Vagina (tissue), 2 donors: ENCODE measurements at regions not wholly inside any gene's neighbourhood (a gene's known extent, or its start where the extent isn't known, plus 50 kb on each side); places are given as distances from the start of the nearest gene placed in this dataset.
"Not testable (repeated sequence)": the region's sequence is repeated elsewhere in the genome, so short reads cannot be mapped to it uniquely, and the experiment has no call there.

Source experiments
- DNase-seq, 2 donors: peaks; one replicate each; pipeline ENCODE4 v3.0.0-alpha.2; 2017; ENCODE audit errors: extremely low spot score in 2 of 2
- H3K27ac ChIP-seq: fragments of 200-600 bp; sonication (generic); one replicate; pipeline ENCODE4 v1.5.1; 2019
- H3K27me3 ChIP-seq: fragments of 200-600 bp; sonication (generic); one replicate; pipeline ENCODE4 v1.5.1; 2019
- H3K36me3 ChIP-seq, 2 donors: fragments of 200-600 bp; sonication (generic); one replicate each; pipeline ENCODE4 v1.5.1; 2017 to 2019
- H3K4me1 ChIP-seq: fragments of 200-600 bp; sonication (generic); one replicate; pipeline ENCODE4 v1.5.1; 2019
- H3K4me3 ChIP-seq, 2 donors: fragments of 200-600 bp; sonication (generic); 1 replicate in 1 of 2; 2 replicates in 1 of 2; pipeline ENCODE4 v1.5.1; 2016 to 2019
- H3K9me3 ChIP-seq: fragments of 200-600 bp; sonication (generic); one replicate; pipeline ENCODE4 v1.5.1; 2019
- CTCF ChIP-seq, 3 experiments: fragments of 450-650 bp in 2 of 3; fragments of 200-600 bp in 1 of 3; sonication (generic) in 1 of 3; IDR thresholded peaks; one replicate each; pipeline ENCODE4 v1.5.1; 2017 to 2019; ENCODE audit warnings: antibody characterized with exemption in 3 of 3, mild to moderate bottlenecking in 2 of 3, moderate library complexity in 2 of 3
- POLR2A ChIP-seq, 2 donors: fragments of 450-650 bp; IDR thresholded peaks; one replicate each; pipeline ENCODE4 v1.6.1; 2017; ENCODE audit warnings: antibody characterized with exemption in 2 of 2, mild to moderate bottlenecking in 2 of 2, moderate library complexity in 2 of 2
- POLR2AphosphoS5 ChIP-seq, 2 donors: sonication (generic); formaldehyde crosslinking; IDR thresholded peaks; one replicate each; pipeline ENCODE4 v1.9.0; 2017; ENCODE audit warnings: antibody characterized with exemption in 2 of 2, mild to moderate bottlenecking in 2 of 2, low read depth in 1 of 2; ENCODE audit not compliant: insufficient read depth in 1 of 2
- intact Hi-C: fragments of 100-400 bp; cut with DNase I; formaldehyde crosslinking; loops from one replicate; pipeline ENCODE4 v1.15.1; 2023

GRCh38 chr9:97124256-97124655, 85.3 kb upstream of the CTSV start:
- intact Hi-C loops, result no loop called here
- H3K4me3 ChIP-seq, result no peak overlapping the region
- H3K36me3 ChIP-seq, result no peaks in the 10 kb centered on the region
- TF ChIP-seq CTCF (IDR thresholded peaks at IDR 0.05) (no peak), POLR2A (IDR thresholded peaks at IDR 0.05) (no peak), POLR2AphosphoS5 (IDR thresholded peaks at IDR 0.05; ENCODE audit: insufficient read depth in 1 of 2, low read depth in 1 of 2) (no peak)
- DNase-seq, result no peak
- no peak overlapping the region for H3K27ac ChIP-seq
- H3K9me3 ChIP-seq, result no peaks in the 10 kb centered on the region
- H3K4me1 ChIP-seq, result no peaks in the 10 kb centered on the region
- H3K27me3 ChIP-seq, result no peaks in the 10 kb centered on the region

- Histone ChIP-seq H3K36me3 (no peaks in the 10 kb centered on the region), H3K4me1 (no peaks in the 10 kb centered on the region), H3K27ac (no peak overlapping the region), H3K4me3 (no peak overlapping the region), H3K27me3 (no peaks in the 10 kb centered on the region), H3K9me3 (no peaks in the 10 kb centered on the region)
- intact Hi-C loops, result no loop called here
- DNase-seq, result no peak
- TF ChIP-seq POLR2AphosphoS5 (IDR thresholded peaks at IDR 0.05; ENCODE audit: insufficient read depth in 1 of 2, low read depth in 1 of 2) (no peak), POLR2A (IDR thresholded peaks at IDR 0.05) (no peak), CTCF (IDR thresholded peaks at IDR 0.05) (no peak)
Measured at GRCh38 chr9:97110696-97111095, 71.8 kb upstream of the CTSV start.

GRCh38 chr9:97109194-97109811, 70.4 kb upstream of the CTSV start:
- TF ChIP-seq CTCF (IDR thresholded peaks at IDR 0.05) (no peak), POLR2A (IDR thresholded peaks at IDR 0.05) (no peak), POLR2AphosphoS5 (IDR thresholded peaks at IDR 0.05; ENCODE audit: insufficient read depth in 1 of 2, low read depth in 1 of 2) (no peak)
- H3K27ac ChIP-seq, result no peak overlapping the region
- no peaks in the 10 kb centered on the region for H3K36me3 ChIP-seq
- intact Hi-C loops, result no loop called here
- H3K4me3 ChIP-seq, result no peak overlapping the region
- H3K4me1 ChIP-seq, result no peaks in the 10 kb centered on the region
- no peaks in the 10 kb centered on the region for H3K27me3 ChIP-seq
- no peaks in the 10 kb centered on the region for H3K9me3 ChIP-seq
- DNase-seq, result no peak

GRCh38 chr9:97105220-97105619, 66.3 kb upstream of the CTSV start:
- H3K4me3 ChIP-seq, intact Hi-C loops, H3K36me3 ChIP-seq, H3K9me3 ChIP-seq, H3K4me1 ChIP-seq, DNase-seq, H3K27ac ChIP-seq, H3K27me3 ChIP-seq: not testable (repeated sequence)

GRCh38 chr9:97103613-97104383, 64.9 kb upstream of the CTSV start:
- H3K4me3 ChIP-seq, H3K4me1 ChIP-seq, H3K27ac ChIP-seq, H3K36me3 ChIP-seq, H3K9me3 ChIP-seq, H3K27me3 ChIP-seq, intact Hi-C loops, DNase-seq: not testable (repeated sequence)

GRCh38 chr9:97099540-97099939, 60.6 kb upstream of the CTSV start:
- H3K36me3 ChIP-seq, H3K4me1 ChIP-seq, DNase-seq, H3K27ac ChIP-seq, H3K4me3 ChIP-seq, H3K27me3 ChIP-seq, intact Hi-C loops, H3K9me3 ChIP-seq: not testable (repeated sequence)
